Gastroesophageal sphincter (tissue), 4 donors: ENCODE measurements at regions not wholly inside any gene's neighbourhood (a gene's known extent, or its start where the extent isn't known, plus 50 kb on each side); places are given as distances from the start of the nearest gene placed in this dataset.

Experiments
- ATAC-seq: fragments of 150-250 bp; one replicate; pipeline ENCODE4 v1.9.1; 2016; ENCODE audit warnings: mild to moderate bottlenecking, moderate library complexity
- H3K27ac ChIP-seq, 4 donors: fragments of 200-600 bp; sonication (generic) in 3 of 4; 1 replicate in 3 of 4; 2 replicates in 1 of 4; pipeline ENCODE4 v1.5.1; 2016 to 2019
- H3K27me3 ChIP-seq: fragments of 200-600 bp; sonication (generic); one replicate; pipeline ENCODE4 v1.5.1; 2019
- H3K36me3 ChIP-seq, 2 donors: fragments of 200-600 bp; sonication (generic); one replicate each; pipeline ENCODE4 v1.5.1; 2019; ENCODE audit warnings: control low read depth in 1 of 2
- H3K4me1 ChIP-seq, 3 donors: fragments of 200-600 bp; sonication (generic); 1 replicate in 2 of 3; 2 replicates in 1 of 3; pipeline ENCODE4 v1.5.1; 2016 to 2019; ENCODE audit warnings: control low read depth in 2 of 3
- H3K4me3 ChIP-seq, 2 donors: fragments of 200-600 bp; sonication (generic); one replicate each; pipeline ENCODE4 v1.5.1; 2019; ENCODE audit warnings: mild to moderate bottlenecking in 1 of 2, moderate library complexity in 1 of 2
- H3K9me3 ChIP-seq, 3 donors: fragments of 200-600 bp; sonication (generic); one replicate each; pipeline ENCODE4 v1.5.1; 2017 to 2019; ENCODE audit warnings: control low read depth in 2 of 3
- CTCF ChIP-seq, 4 experiments: fragments of 200-600 bp in 2 of 4; fragments of 450-650 bp in 2 of 4; sonication (generic) in 1 of 4; IDR thresholded peaks; one replicate each; pipeline ENCODE4 v1.5.1; 2017 to 2019; ENCODE audit warnings: antibody characterized with exemption in 4 of 4, mild to moderate bottlenecking in 2 of 4, moderate library complexity in 2 of 4
- EP300 ChIP-seq: sonication (generic); formaldehyde crosslinking; IDR thresholded peaks from one replicate; pipeline ENCODE4 v1.6.1; 2017; ENCODE audit warnings: antibody characterized with exemption, mild to moderate bottlenecking
- POLR2A ChIP-seq, 2 donors: fragments of 450-650 bp; IDR thresholded peaks; one replicate each; pipeline ENCODE4 v1.6.1; 2017; ENCODE audit warnings: antibody characterized with exemption in 2 of 2, mild to moderate bottlenecking in 2 of 2, moderate library complexity in 1 of 2
- POLR2AphosphoS5 ChIP-seq: sonication (generic); formaldehyde crosslinking; IDR thresholded peaks from one replicate; pipeline ENCODE4 v1.6.1; 2017; ENCODE audit warnings: antibody characterized with exemption
- WGBS, 2 donors: methylation state at CpG; one replicate each; pipeline ENCODE4 v1.1.5; 2018; ENCODE audit warnings: low coverage in 1 of 2; 5-methylcytosine and 5-hydroxymethylcytosine counted together

- Histone ChIP-seq H3K4me3 (no peak overlapping the region), H3K27ac (no peak overlapping the region), H3K36me3 (no peaks in the 10 kb centered on the region), H3K27me3 (no peaks in the 10 kb centered on the region), H3K4me1 (no peaks in the 10 kb centered on the region), H3K9me3 (peaks cover 0 to 10% (median 0%) of the 10 kb centered on the region in 3 donors)
- no peak for ATAC-seq
- TF ChIP-seq POLR2AphosphoS5 = no peak
- no peak for TF ChIP-seq POLR2A (IDR thresholded peaks at IDR 0.05)
- no peak for TF ChIP-seq EP300
- no peak for TF ChIP-seq CTCF (IDR thresholded peaks at IDR 0.05)
- 53 to 59% methylated on average over 6 of the region's 6 CpGs for WGBS, 2 donors
These were observed 250.6 kb downstream of the PLA2G4A start for GRCh38 chr1:187079330-187079729.

DNA sequence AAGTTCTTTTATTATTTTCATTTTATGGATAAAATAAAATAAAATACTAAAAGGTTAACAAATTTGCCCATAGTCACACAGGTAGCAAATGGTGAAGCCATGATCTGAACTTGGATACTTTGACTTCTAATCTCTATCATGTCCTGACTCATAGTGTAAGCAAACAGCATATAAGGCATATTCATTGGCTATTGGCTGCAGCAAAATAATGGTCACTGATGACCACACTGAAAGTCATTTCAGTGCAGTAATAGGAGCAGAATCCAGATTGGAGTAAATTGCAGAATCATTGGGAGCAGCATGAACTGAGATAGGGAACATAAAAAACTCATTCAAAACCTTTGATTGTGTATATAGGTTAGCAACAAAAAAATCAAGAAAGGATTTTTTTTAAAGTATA is 262.9 kb downstream of the PLA2G4A start:
- no peaks in the 10 kb centered on the region for H3K36me3 ChIP-seq
- no peak for ATAC-seq
- TF ChIP-seq CTCF (IDR thresholded peaks at IDR 0.05) (no peak), POLR2A (IDR thresholded peaks at IDR 0.05) (no peak), EP300 (no peak), POLR2AphosphoS5 (no peak)

GRCh38 chr1:187092104-187092503 is 263.4 kb downstream of the PLA2G4A start:
- no peak for ATAC-seq
- WGBS, 2 donors = 93 to 95% methylated on average over 4 of the region's 4 CpGs
- Histone ChIP-seq H3K4me1 (no peaks in the 10 kb centered on the region), H3K27me3 (no peaks in the 10 kb centered on the region), H3K27ac (no peak overlapping the region), H3K4me3 (no peak overlapping the region), H3K9me3 (peaks cover 0 to 18% (median 0%) of the 10 kb centered on the region in 3 donors), H3K36me3 (no peaks in the 10 kb centered on the region)
- TF ChIP-seq CTCF (IDR thresholded peaks at IDR 0.05) (no peak), POLR2AphosphoS5 (no peak), POLR2A (IDR thresholded peaks at IDR 0.05) (no peak), EP300 (no peak)

More for the DNA sequence above, 262.9 kb downstream of the PLA2G4A start:
- no peak overlapping the region for H3K4me3 ChIP-seq
- no peaks in the 10 kb centered on the region for H3K4me1 ChIP-seq
- no peaks in the 10 kb centered on the region for H3K27me3 ChIP-seq
- peaks cover 0 to 18% (median 0%) of the 10 kb centered on the region in 3 donors for H3K9me3 ChIP-seq
- no peak overlapping the region for H3K27ac ChIP-seq

- ATAC-seq = no peak
- Histone ChIP-seq H3K27me3 (no peaks in the 10 kb centered on the region), H3K27ac (no peak overlapping the region), H3K36me3 (no peaks in the 10 kb centered on the region), H3K9me3 (peaks cover 0 to 10% (median 0%) of the 10 kb centered on the region in 3 donors), H3K4me3 (no peak overlapping the region), H3K4me1 (no peaks in the 10 kb centered on the region)
- WGBS, 2 donors = 44 to 50% methylated on average over 2 of the region's 2 CpGs
- no peak for TF ChIP-seq POLR2A (IDR thresholded peaks at IDR 0.05)
- TF ChIP-seq CTCF (IDR thresholded peaks at IDR 0.05) = no peak
- TF ChIP-seq EP300 = no peak
- TF ChIP-seq POLR2AphosphoS5 = no peak
These were observed 267.9 kb downstream of the PLA2G4A start for GRCh38 chr1:187096689-187097088.

DNA sequence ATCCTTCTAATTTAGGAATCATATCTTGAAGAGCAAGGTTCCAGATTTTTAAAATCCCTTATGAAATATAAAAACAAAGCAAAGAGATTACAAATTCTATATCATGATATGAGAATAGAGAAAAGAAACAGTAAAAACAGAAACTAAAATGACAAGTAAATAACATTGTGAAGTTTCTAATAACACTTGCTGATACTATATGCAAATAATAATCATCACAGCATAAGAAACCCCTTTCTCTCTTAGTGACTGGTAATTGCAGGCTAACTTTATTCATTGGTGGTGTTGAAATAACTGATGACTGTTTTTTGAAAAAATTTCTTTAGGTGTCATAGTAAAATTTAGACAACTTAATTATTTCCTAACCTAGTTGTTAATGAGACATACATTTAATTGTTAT is 281.6 kb downstream of the PLA2G4A start:
- Histone ChIP-seq H3K9me3 (no peaks in the 10 kb centered on the region), H3K27ac (no peak overlapping the region), H3K4me1 (no peaks in the 10 kb centered on the region), H3K27me3 (no peaks in the 10 kb centered on the region), H3K4me3 (no peak overlapping the region), H3K36me3 (no peaks in the 10 kb centered on the region)
- no peak for ATAC-seq
- TF ChIP-seq POLR2AphosphoS5 = no peak
- TF ChIP-seq POLR2A (IDR thresholded peaks at IDR 0.05) = no peak
- TF ChIP-seq EP300 = no peak
- no peak for TF ChIP-seq CTCF (IDR thresholded peaks at IDR 0.05)
